ENCODE measurements at regions not wholly inside any gene's neighbourhood (a gene's known extent, or its start where the extent isn't known, plus 50 kb on each side); places are given as distances from the start of the nearest gene placed in this dataset.
A peak's percentile ranks its signal among the peaks of the same experiment; 100 is the strongest.
"Not testable (repeated sequence)": the region's sequence is repeated elsewhere in the genome, so short reads cannot be mapped to it uniquely, and the experiment has no call there.

- no peak overlapping the region for H3K27ac ChIP-seq
- no peaks in the 10 kb centered on the region for H3K9me3 ChIP-seq
- H3K27me3 ChIP-seq, result no peaks in the 10 kb centered on the region
- no peak for TF ChIP-seq CTCF (IDR thresholded peaks at IDR 0.05)
- no peak for TF ChIP-seq POLR2A (IDR thresholded peaks at IDR 0.05)
- no peak for TF ChIP-seq EP300 (IDR thresholded peaks at IDR 0.05)
- TF ChIP-seq POLR2AphosphoS5 (IDR thresholded peaks at IDR 0.05), result no peak
- no peaks in the 10 kb centered on the region for H3K4me1 ChIP-seq
- H3K36me3 ChIP-seq, result no peaks in the 10 kb centered on the region
- H3K4me3 ChIP-seq, result no peak overlapping the region
- no peak for DNase-seq (ENCODE audit: low spot score in 2 of 2)
These were observed 711.5 kb upstream of the PITX2 start for GRCh38 chr4:111334361-111334760.

DNA sequence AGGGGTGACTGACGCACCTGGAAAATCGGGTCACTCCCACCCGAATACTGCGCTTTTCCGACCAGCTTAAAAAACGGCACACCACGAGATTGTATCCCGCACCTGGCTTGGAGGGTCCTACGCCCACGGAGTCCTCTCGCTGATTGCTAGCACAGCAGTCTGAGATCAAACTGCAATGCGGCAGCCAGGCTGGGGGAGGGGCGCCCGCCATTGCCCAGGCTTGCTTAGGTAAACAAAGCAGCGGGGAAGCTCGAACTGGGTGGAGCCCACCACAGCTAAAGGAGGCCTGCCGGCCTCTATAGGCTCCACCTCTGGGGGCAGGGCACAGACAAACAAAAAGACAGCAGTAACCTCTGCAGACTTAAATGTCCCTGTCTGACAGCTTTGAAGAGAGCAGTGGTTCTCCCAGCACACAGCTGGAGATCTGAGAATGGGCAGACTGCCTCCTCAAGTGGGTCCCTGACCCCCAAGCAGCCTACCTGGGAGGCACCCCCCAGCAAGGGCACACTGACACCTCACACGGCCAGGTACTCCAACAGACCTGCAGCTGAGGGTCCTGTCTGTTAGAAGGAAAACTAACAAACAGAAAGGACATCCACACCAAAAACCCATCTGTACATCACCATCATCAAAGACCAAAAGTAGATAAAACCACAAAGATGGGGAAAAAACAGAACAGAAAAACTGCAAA is 714.5 kb upstream of the PITX2 start:
- 85% methylated on average over 18 of the region's 18 CpGs for WGBS
- not testable (repeated sequence) for H3K9me3 ChIP-seq; H3K4me3 ChIP-seq; H3K27me3 ChIP-seq; H3K4me1 ChIP-seq; H3K27ac ChIP-seq; H3K36me3 ChIP-seq; DNase-seq (ENCODE audit: low spot score in 2 of 2)

DNA sequence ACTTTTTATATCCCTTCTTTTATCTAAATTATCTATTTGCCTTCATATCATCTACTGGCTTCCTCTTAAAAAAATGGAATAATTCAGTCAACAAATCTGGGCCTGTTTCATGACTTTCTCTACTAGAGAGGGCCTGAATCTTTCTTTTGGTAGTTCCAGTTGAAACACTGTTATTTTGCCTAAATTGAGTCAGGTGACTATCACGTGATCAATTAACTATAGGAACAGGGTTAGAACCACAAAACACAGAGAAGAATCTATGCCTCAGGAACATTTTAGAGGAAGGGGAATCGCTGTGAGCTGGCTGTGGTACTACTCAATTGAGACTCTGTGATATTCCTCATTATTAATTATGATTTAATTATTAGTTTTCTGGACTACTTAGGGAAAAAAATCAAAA is 736.7 kb upstream of the PITX2 start:
- Histone ChIP-seq H3K27me3 (no peaks in the 10 kb centered on the region), H3K4me1 (no peaks in the 10 kb centered on the region), H3K9me3 (no peaks in the 10 kb centered on the region), H3K36me3 (no peaks in the 10 kb centered on the region), H3K27ac (no peak overlapping the region), H3K4me3 (no peak overlapping the region)
- no peak for DNase-seq (ENCODE audit: low spot score in 2 of 2)
- TF ChIP-seq EP300 (IDR thresholded peaks at IDR 0.05), result no peak
- no peak for TF ChIP-seq POLR2A (IDR thresholded peaks at IDR 0.05)
- no peak for TF ChIP-seq POLR2AphosphoS5 (IDR thresholded peaks at IDR 0.05)
- TF ChIP-seq CTCF (IDR thresholded peaks at IDR 0.05), result no peak
- 85% methylated on average over 2 of the region's 2 CpGs for WGBS

DNA sequence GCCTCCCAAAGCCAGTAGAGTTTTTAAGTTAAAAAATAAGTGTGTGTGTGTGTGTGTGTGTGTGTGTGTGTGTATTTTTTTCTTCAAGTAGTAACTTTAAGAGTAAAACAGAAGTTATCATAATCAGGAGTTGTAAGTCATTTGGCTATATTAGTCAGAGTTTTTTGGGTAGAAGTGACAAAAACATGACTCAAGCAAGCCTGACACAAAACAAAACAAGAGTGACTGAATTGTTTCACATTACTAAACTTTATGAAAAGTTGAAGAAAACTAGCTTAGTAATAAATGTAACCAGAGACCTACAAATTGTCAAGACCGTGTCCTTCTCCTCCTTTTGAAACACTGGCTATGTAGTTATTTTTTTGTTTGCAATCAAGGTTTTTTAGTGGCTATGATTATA is 738.0 kb upstream of the PITX2 start:
- Histone ChIP-seq H3K27ac (no peak overlapping the region), H3K9me3 (no peaks in the 10 kb centered on the region), H3K4me3 (no peak overlapping the region), H3K4me1 (no peaks in the 10 kb centered on the region), H3K27me3 (no peaks in the 10 kb centered on the region), H3K36me3 (no peaks in the 10 kb centered on the region)
- 74% methylated on average over 1 of the region's 1 CpG for WGBS
- no peak for TF ChIP-seq CTCF (IDR thresholded peaks at IDR 0.05)
- TF ChIP-seq POLR2AphosphoS5 (IDR thresholded peaks at IDR 0.05), result no peak
- no peak for TF ChIP-seq EP300 (IDR thresholded peaks at IDR 0.05)
- TF ChIP-seq POLR2A (IDR thresholded peaks at IDR 0.05), result no peak
- DNase-seq (ENCODE audit: low spot score in 2 of 2), result no peak

DNA sequence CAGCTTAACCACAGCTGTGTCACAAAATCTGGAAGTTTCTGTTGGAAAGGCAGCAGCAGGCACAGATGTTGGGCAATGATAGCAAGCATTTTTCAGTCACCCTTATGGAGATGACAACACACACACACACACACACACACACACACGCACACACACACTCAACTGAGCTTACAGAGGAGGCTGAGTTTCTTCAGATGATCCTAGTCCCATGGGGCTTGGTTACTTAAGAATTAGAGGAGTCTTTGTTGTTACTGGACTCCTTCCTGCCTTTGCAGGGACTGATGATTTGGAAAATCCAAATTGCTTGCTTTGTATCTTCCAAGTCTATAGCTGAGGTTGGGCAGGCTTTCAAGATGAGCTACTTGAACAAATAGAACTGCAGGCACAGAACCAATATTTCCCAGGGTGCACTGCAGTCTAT is 740.1 kb upstream of the PITX2 start:
- Histone ChIP-seq H3K4me3 (no peak overlapping the region), H3K27me3 (no peaks in the 10 kb centered on the region), H3K36me3 (no peaks in the 10 kb centered on the region), H3K4me1 (no peaks in the 10 kb centered on the region), H3K9me3 (no peaks in the 10 kb centered on the region), H3K27ac (no peak overlapping the region)
- TF ChIP-seq EP300 (IDR thresholded peaks at IDR 0.05), result no peak
- TF ChIP-seq CTCF (IDR thresholded peaks at IDR 0.05), result no peak
- no peak for TF ChIP-seq POLR2AphosphoS5 (IDR thresholded peaks at IDR 0.05)
- no peak for TF ChIP-seq POLR2A (IDR thresholded peaks at IDR 0.05)
- DNase-seq (ENCODE audit: low spot score in 2 of 2), result peak in 1 of 2 donors; percentile 62
- WGBS, result 29% methylated on average over 1 of the region's 1 CpG

GRCh38 chr4:111377880-111378279 is 755.0 kb upstream of the PITX2 start:
- not testable (repeated sequence) for H3K27ac ChIP-seq; H3K27me3 ChIP-seq; DNase-seq (ENCODE audit: low spot score in 2 of 2); H3K4me1 ChIP-seq; H3K36me3 ChIP-seq; H3K9me3 ChIP-seq; H3K4me3 ChIP-seq
- 91% methylated on average over 14 of the region's 14 CpGs for WGBS

Data from suprapubic skin (tissue), 4 donors.